ENCODE measurements at regions not wholly inside any gene's neighbourhood (a gene's known extent, or its start where the extent isn't known, plus 50 kb on each side); places are given as distances from the start of the nearest gene placed in this dataset.

- no peak for DNase-seq
Measured at GRCh38 chr6:19979059-19979458, 141.9 kb downstream of the ID4 start.

DNA sequence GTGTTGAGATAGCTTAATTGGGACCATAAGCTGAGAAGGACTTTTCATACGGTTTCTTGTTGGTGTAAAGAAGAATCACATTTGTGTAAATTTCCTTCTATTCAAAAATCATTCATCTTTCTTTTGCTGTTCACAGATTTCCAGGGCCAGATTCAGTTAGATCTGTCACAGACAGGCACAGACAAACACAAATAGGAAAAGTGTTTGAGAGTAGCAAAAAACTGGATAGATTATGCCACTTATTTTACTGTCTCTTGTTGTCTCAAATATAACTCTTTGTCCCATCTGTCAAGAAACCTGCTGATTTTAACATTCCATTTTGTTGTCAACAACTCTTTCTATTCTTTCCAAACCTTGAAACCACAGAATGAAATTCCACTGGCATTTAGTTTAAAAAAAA lies 142.8 kb downstream of the ID4 start:
- DNase-seq = no peak

DNA sequence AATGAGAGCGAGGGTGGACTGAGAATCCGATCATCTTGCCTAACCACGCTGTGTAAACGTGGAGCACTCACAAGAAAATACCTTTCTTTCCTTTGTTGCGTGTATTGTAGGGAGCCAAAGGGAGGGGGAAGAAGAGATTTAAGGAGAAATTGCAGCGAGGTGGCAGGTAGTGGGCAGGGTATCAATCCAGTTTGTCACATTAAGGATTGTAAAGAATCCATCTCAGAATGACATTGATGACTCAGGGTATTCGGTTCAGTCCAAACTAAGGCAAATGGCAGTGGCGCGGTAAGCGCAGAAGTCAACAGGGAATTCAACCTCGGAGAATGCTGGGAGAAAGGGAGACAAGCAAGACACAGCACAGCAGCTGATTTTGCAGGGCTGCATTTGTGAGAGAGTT lies 146.2 kb downstream of the ID4 start:
- DNase-seq = no peak

GRCh38 chr6:19986691-19987438 lies 149.7 kb downstream of the ID4 start:
- DNase-seq = no peak

DNA sequence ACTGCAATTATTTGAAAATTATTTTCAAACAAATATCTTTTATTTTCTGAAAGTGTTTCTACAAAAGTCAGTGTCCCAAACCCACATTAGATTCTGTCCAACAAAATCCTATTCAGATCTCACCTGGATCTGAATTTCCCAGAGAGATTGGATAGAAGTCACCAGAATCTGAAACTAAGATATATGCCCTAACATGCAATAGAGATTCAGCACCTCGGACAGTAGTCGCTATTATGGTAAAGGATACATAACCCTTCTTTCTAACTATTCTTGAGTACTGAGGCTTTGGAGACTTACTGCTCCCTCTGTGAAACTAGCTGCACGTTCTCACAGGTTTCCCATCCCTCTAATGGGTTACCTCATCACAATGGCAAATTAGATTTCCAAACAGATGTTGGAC lies 151.4 kb downstream of the ID4 start:
- no peak for DNase-seq

GRCh38 chr6:19991176-19991575 lies 154.0 kb downstream of the ID4 start:
- no peak for DNase-seq

- DNase-seq = no peak
Measured at GRCh38 chr6:19994909-19995308, 157.7 kb downstream of the ID4 start.

GRCh38 chr6:19995575-19996257 lies 158.5 kb downstream of the ID4 start:
- no peak for DNase-seq

DNA sequence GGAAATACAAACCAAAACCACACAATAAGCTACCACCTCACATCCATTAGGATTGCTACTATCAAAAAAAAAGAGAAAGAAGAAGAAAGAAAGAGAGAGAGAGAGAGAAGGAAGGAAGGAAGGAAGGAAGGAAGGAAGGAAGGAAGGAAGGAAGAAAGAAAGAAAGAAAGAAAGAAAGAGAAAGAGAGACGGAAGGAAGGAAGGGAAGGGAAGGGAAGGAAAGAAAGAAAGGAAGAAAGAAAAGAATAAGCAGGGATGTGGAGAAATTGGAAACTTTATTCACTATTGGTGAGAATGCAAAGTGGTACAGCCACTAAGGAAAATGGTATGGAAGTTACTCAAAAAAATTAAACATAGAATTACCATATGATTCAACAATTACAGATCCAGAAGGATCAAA lies 159.9 kb downstream of the ID4 start:
- no peak for DNase-seq

GRCh38 chr6:19998541-19998940 lies 161.4 kb downstream of the ID4 start:
- DNase-seq = no peak

DNA sequence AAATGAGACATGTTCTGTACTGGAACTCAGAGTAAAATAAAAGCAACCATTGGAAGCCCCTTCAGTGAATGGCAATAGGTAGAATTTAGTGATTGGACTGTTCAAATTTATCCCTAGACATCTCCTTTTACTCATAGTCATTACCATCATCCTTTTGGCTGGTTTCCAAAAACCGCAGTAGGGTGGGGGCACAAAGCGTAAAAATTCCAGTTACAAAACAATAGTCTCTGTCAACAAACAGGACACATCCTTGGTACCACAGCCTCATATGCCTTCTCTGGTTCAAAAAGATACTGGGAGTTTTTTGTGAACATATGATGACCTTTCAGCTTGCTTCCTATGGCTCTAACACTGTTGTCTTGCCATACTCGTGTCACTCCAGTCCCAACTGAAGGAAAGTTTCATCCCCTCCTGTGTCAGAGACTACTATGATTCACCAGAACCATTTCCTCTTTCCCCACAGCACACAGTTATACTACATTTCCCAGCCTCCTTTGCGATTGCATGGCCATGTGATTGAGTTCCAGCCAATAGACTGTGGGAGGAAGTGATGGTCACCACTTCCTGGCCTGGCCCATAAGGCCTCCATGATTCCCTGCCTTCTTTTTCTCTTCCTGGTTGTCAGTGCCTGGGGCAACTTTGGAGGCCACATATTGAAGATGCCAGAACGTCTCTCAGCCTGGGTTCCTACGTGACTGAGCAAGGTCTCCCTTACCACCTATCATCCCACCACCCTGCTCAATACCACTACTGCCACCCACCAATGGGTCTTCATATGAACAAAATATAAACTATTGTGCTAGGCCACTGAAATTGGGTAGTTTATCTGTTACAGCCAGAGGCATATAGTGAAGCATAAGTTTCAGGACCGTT lies 162.4 kb downstream of the ID4 start:
- DNase-seq = peak; percentile 60

GRCh38 chr6:20001286-20001685 lies 164.1 kb downstream of the ID4 start:
- DNase-seq = no peak

- no peak for DNase-seq
Measured at GRCh38 chr6:20006037-20006436, 168.9 kb downstream of the ID4 start.

GRCh38 chr6:20008131-20008530 lies 171.0 kb downstream of the ID4 start:
- no peak for DNase-seq

GRCh38 chr6:20013066-20013861 lies 176.1 kb downstream of the ID4 start:
- DNase-seq = no peak

DNA sequence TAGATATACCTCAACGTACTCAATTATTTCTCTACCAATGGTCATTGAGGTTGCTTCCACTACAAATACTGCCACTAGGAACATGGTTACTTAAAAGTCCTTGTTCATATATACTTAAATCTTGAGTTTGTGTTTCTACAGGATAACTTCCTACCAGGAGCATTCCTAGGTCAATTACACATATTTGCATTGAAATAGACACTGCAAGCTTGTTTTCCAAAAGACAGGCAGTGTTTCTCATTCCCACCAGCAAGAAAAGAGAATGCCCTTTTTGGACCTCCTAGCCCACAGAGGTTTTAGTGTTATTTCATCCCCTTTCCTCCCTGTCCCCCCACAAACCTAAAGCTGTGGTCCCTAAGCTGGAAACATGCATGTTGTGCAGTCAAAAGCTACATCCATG lies 177.3 kb downstream of the ID4 start:
- no peak for DNase-seq

DNA sequence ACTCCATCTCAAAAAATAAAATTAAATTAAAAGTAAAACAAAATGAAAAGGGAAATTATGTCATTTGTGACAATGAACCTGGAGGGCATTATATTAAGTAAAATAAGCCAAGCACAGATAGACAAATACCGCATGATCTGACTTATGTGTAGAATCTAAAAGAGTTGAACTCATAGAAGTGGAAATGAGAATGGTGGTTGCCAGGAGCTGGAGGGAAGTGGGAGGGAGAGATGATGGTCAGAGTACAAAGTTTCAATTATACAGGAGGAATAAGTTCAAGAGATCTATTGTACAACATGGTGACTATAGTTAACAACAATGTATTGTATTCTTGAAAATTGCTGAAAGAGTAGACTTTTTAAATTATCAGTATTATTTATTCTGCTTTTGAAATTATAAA lies 183.4 kb downstream of the ID4 start:
- no peak for DNase-seq

GRCh38 chr6:20021795-20022194 lies 184.6 kb downstream of the ID4 start:
- no peak for DNase-seq

GRCh38 chr6:20023549-20024315 lies 186.6 kb downstream of the ID4 start:
- peak; percentile 79 for DNase-seq

- no peak for DNase-seq
Measured at GRCh38 chr6:20024316-20024673, 187.1 kb downstream of the ID4 start.

DNA sequence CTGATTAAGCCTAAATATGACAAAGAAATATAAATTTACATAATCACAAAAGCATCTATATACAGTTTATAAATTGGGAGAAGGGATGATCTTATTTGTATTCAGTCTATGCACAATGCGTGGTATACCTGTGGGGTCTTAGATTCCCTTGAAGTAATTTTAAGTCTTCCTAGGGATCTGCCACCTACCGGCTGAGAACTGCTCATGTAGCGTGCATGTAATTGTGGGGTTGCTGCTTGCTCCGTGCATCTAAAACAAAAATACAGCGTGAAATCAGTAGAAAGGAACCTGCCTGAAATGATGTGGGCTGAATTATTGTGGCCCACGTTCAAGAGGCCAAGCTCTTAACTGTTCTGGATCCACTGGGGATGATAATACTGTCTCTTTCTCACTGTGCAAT lies 187.3 kb downstream of the MBOAT1 start:
- DNase-seq = no peak

DNA sequence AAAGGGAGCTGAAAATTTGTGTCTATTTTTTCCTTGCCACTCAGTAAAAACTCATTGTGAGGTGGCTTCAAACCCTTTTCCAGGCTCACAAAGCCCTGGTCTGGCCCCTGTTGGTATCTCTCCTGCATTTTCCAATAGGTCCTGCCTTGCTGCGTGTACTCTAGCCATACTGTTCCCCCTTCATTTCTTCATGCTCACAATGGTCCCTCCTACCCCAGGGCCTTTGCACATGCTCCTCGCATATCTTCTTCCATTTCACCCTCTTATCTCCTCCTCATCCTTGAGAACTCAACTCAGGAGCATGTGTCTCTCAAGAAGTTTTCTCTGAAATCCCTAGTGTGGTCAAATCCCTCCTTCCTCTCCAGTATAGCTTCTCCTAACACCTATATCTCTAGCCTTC lies 186.6 kb downstream of the MBOAT1 start:
- no peak for DNase-seq
